ENCODE measurements at regions not wholly inside any gene's neighbourhood (a gene's known extent, or its start where the extent isn't known, plus 50 kb on each side); places are given as distances from the start of the nearest gene placed in this dataset.

- DNase-seq (ENCODE audit: low spot score) = no peak
- no peak for TF ChIP-seq CTCF (IDR thresholded peaks at IDR 0.05; ENCODE audit: extremely low read depth, missing control alignments)
Measured at GRCh38 chr11:45400591-45400990, 114.5 kb upstream of the SYT13 start.

- TF ChIP-seq CTCF (IDR thresholded peaks at IDR 0.05; ENCODE audit: extremely low read depth, missing control alignments) = no peak
- no peak for DNase-seq (ENCODE audit: low spot score)
Measured at GRCh38 chr11:45399166-45399565, 113.0 kb upstream of the SYT13 start.

- DNase-seq (ENCODE audit: low spot score) = no peak
- no peak for TF ChIP-seq CTCF (IDR thresholded peaks at IDR 0.05; ENCODE audit: extremely low read depth, missing control alignments)
Measured at GRCh38 chr11:45398325-45398724, 112.2 kb upstream of the SYT13 start.

- no peak for DNase-seq (ENCODE audit: low spot score)
- no peak for TF ChIP-seq CTCF (IDR thresholded peaks at IDR 0.05; ENCODE audit: extremely low read depth, missing control alignments)
Measured at GRCh38 chr11:45396394-45396793, 110.3 kb upstream of the SYT13 start.

GRCh38 chr11:45395947-45396346, 109.8 kb upstream of the SYT13 start:
- no peak for TF ChIP-seq CTCF (IDR thresholded peaks at IDR 0.05; ENCODE audit: extremely low read depth, missing control alignments)
- DNase-seq (ENCODE audit: low spot score) = no peak

- TF ChIP-seq CTCF (IDR thresholded peaks at IDR 0.05; ENCODE audit: extremely low read depth, missing control alignments) = no peak
- no peak for DNase-seq (ENCODE audit: low spot score)
Measured at GRCh38 chr11:45395421-45395820, 109.3 kb upstream of the SYT13 start.

GRCh38 chr11:45394294-45395085, 108.3 kb upstream of the SYT13 start:
- TF ChIP-seq CTCF (IDR thresholded peaks at IDR 0.05; ENCODE audit: extremely low read depth, missing control alignments) = no peak
- no peak for DNase-seq (ENCODE audit: low spot score)

Data from GM20000 (cell line).